Left renal cortex interstitium (tissue), 4 donors: ENCODE measurements at regions not wholly inside any gene's neighbourhood (a gene's known extent, or its start where the extent isn't known, plus 50 kb on each side); places are given as distances from the start of the nearest gene placed in this dataset.

ENCODE experiments used
- DNase-seq, 4 donors: peaks; one replicate each; pipeline ENCODE4 v3.0.0-alpha.2; 2013; ENCODE audit warnings: low read depth in 4 of 4, low spot score in 2 of 4, missing footprints in 1 of 4

- DNase-seq = no peak
Observed at GRCh38 chr5:82387001-82387818, 109.1 kb upstream of the RPS23 start.

GRCh38 chr5:82386576-82386975 lies 108.4 kb upstream of the RPS23 start:
- no peak for DNase-seq

GRCh38 chr5:82384034-82384750 lies 106.0 kb upstream of the RPS23 start:
- DNase-seq = no peak

- DNase-seq = no peak
Observed at GRCh38 chr5:82381591-82381990, 103.4 kb upstream of the RPS23 start.

- no peak for DNase-seq
Observed at GRCh38 chr5:82376307-82376706, 98.2 kb upstream of the RPS23 start.

GRCh38 chr5:82375488-82376244 lies 97.5 kb upstream of the RPS23 start:
- DNase-seq = no peak

GRCh38 chr5:82374637-82375036 lies 96.5 kb upstream of the RPS23 start:
- DNase-seq = no peak

- DNase-seq = no peak
Observed at GRCh38 chr5:82367930-82368329, 89.8 kb upstream of the RPS23 start.

GRCh38 chr5:82365744-82366228 lies 87.6 kb upstream of the RPS23 start:
- no peak for DNase-seq

- no peak for DNase-seq
Observed at GRCh38 chr5:82365026-82365425, 86.9 kb upstream of the RPS23 start.

GRCh38 chr5:82364497-82364896 lies 86.3 kb upstream of the RPS23 start:
- no peak for DNase-seq

GRCh38 chr5:82363524-82363923 lies 85.4 kb upstream of the RPS23 start:
- DNase-seq = no peak

- no peak for DNase-seq
Observed at GRCh38 chr5:82362636-82363035, 84.5 kb upstream of the RPS23 start.

GRCh38 chr5:82360022-82360421 lies 81.9 kb upstream of the RPS23 start:
- DNase-seq = no peak

- DNase-seq = no peak
Observed at GRCh38 chr5:82359272-82359671, 81.1 kb upstream of the RPS23 start.

GRCh38 chr5:82358457-82358856 lies 80.3 kb upstream of the RPS23 start:
- no peak for DNase-seq

GRCh38 chr5:82356808-82357671 lies 78.9 kb upstream of the RPS23 start:
- DNase-seq = no peak

GRCh38 chr5:82356021-82356420 lies 77.9 kb upstream of the RPS23 start:
- no peak for DNase-seq

- no peak for DNase-seq
Observed at GRCh38 chr5:82355496-82355895, 77.3 kb upstream of the RPS23 start.

GRCh38 chr5:82355053-82355452 lies 76.9 kb upstream of the RPS23 start:
- no peak for DNase-seq
